PC-9 (cell line): ENCODE measurements at regions not wholly inside any gene's neighbourhood (a gene's known extent, or its start where the extent isn't known, plus 50 kb on each side); places are given as distances from the start of the nearest gene placed in this dataset.

Experiments used
- BruUV-seq: library from RNA; stranded (reverse); fragments of 400-500 nt; replicated peaks from 2 replicates; lab custom pipeline; 2021; lab: Mats Ljungman, UMichigan
- CTCF ChIA-PET: fragments of 300-600 bp; sonication (Branson Sonifier 250); formaldehyde crosslinking; loops from one replicate; lab custom pipeline; 2022; ENCODE audit warnings: antibody characterized with exemption; lab: Charles Lee
- POLR2A ChIA-PET: fragments of 300-600 bp; sonication (Branson Sonifier 250); formaldehyde crosslinking; loops from one replicate; lab custom pipeline; 2022; ENCODE audit warnings: antibody characterized with exemption; ENCODE audit not compliant: unreplicated experiment; lab: Charles Lee
- DNase-seq, 2 experiments: peaks; one replicate each; pipeline versions ENCODE4 v3.0.0 to v3.0.0-alpha.2; 2015 to 2022; ENCODE audit warnings: mixed read lengths in 1 of 2
- H2AFZ ChIP-seq: fragments of 200-600 bp; sonication (generic); 2 replicates; pipeline ENCODE4 v1.8.1; 2017; ENCODE audit warnings: antibody characterized with exemption
- H3F3A ChIP-seq: fragments of 200-600 bp; sonication (generic); 2 replicates; pipeline ENCODE4 v1.8.1; 2017; ENCODE audit warnings: antibody characterized with exemption, mild to moderate bottlenecking, low read depth; ENCODE audit not compliant: insufficient read depth
- H3K27ac ChIP-seq: fragments of 200-600 bp; sonication (generic); 2 replicates; pipeline ENCODE4 v1.6.1; 2016; ENCODE audit warnings: mixed run types
- H3K27me3 ChIP-seq: fragments of 200-600 bp; sonication (generic); 2 replicates; pipeline ENCODE4 v1.6.1; 2016; ENCODE audit warnings: low read depth, mixed run types; ENCODE audit not compliant: insufficient read depth
- H3K36me3 ChIP-seq: fragments of 200-600 bp; sonication (generic); 2 replicates; pipeline ENCODE4 v1.6.1; 2016; ENCODE audit warnings: low read depth, mixed run types
- H3K4me1 ChIP-seq: fragments of 200-600 bp; sonication (generic); replicated peaks from 2 replicates; pipeline ENCODE4 v1.6.1; 2016; ENCODE audit warnings: mixed run types; ENCODE audit not compliant: insufficient read depth
- H3K4me2 ChIP-seq: fragments of 200-600 bp; sonication (generic); 2 replicates; pipeline ENCODE4 v1.6.1; 2017; ENCODE audit warnings: mixed run types
- H3K4me3 ChIP-seq: fragments of 200-600 bp; sonication (generic); 2 replicates; pipeline ENCODE4 v1.6.1; 2016; ENCODE audit warnings: mixed run types
- H3K79me2 ChIP-seq: fragments of 200-600 bp; sonication (generic); 2 replicates; pipeline ENCODE4 v1.6.1; 2017; ENCODE audit warnings: low read depth, mixed run types
- H3K9me2 ChIP-seq: fragments of 200-600 bp; sonication (generic); 2 replicates; pipeline ENCODE4 v1.8.1; 2017; ENCODE audit warnings: mild to moderate bottlenecking; ENCODE audit not compliant: insufficient read depth
- H3K9me3 ChIP-seq: fragments of 200-600 bp; sonication (generic); 2 replicates; pipeline ENCODE4 v1.8.1; 2016; ENCODE audit warnings: low read depth; ENCODE audit not compliant: insufficient read depth
- H4K20me1 ChIP-seq: fragments of 200-600 bp; sonication (generic); 2 replicates; pipeline ENCODE4 v1.8.1; 2017; ENCODE audit not compliant: insufficient read depth
- CTCF ChIP-seq: fragments of 200-600 bp; sonication (generic); conservative IDR thresholded peaks from 2 replicates; pipeline ENCODE4 v1.6.1; 2017; ENCODE audit warnings: mixed run types, antibody characterized with exemption, mild to moderate bottlenecking, moderate library complexity
- EZH2 ChIP-seq: fragments of 200-600 bp; sonication (generic); IDR thresholded peaks from 2 replicates; pipeline ENCODE4 v1.8.0; 2017; ENCODE audit warnings: antibody characterized with exemption, low read depth
- intact Hi-C: fragments of 100-400 bp; cut with micrococcal nuclease; formaldehyde crosslinking; loops from one replicate; pipeline ENCODE4 v1.10.0; 2022; ENCODE audit not compliant: unreplicated experiment

GRCh38 chr2:94956797-94957391 lies 68.6 kb upstream of the MAL start:
- ChIA-PET CTCF (interaction anchor here (0.8 to 1.0 kb wide), 3 partner anchors 29 to 159 kb away, joined by 3 to 6 read pairs (median 4); no protein-coding TSS in a partner anchor), POLR2A (no interaction called here)
- H3K4me1 ChIP-seq, result peaks cover 15% of the 10 kb centered on the region
- no peaks in the 10 kb centered on the region for H3K9me2 ChIP-seq
- intact Hi-C loops, result loop anchor here (5.0 kb wide), 1 partner anchor 85 kb away; the partner anchor contains the start of gene TEKT4
- no peaks in the 10 kb centered on the region for H3K9me3 ChIP-seq
- no peak overlapping the region for H3K4me2 ChIP-seq
- H3K27ac ChIP-seq, result no peak overlapping the region
- DNase-seq, result peak in 1 of 2 experiments; percentile 45
- H3K27me3 ChIP-seq, result peaks cover 22% of the 10 kb centered on the region; the same call in 1 of the 2 replicates
- H3F3A ChIP-seq, result no peaks in the 10 kb centered on the region
- H2AFZ ChIP-seq, result no peak overlapping the region
- BruUV-seq, result no TSS peak
- H3K79me2 ChIP-seq, result no peaks in the 10 kb centered on the region
- no peaks in the 10 kb centered on the region for H3K36me3 ChIP-seq
- no peak for TF ChIP-seq EZH2
- peak; percentile 99 for TF ChIP-seq CTCF
- no peak overlapping the region for H3K4me3 ChIP-seq
- H4K20me1 ChIP-seq, result no peaks in the 10 kb centered on the region

GRCh38 chr2:94958245-94958644 lies 67.3 kb upstream of the MAL start:
- BruUV-seq, result no TSS peak
- H3K4me1 ChIP-seq, result peaks cover 15% of the 10 kb centered on the region
- no peaks in the 10 kb centered on the region for H3K36me3 ChIP-seq
- H3K9me2 ChIP-seq, result no peaks in the 10 kb centered on the region
- no peaks in the 10 kb centered on the region for H3K79me2 ChIP-seq
- no peak overlapping the region for H3K27ac ChIP-seq
- TF ChIP-seq CTCF, result no peak
- TF ChIP-seq EZH2, result no peak
- H3K27me3 ChIP-seq, result peaks cover 10% of the 10 kb centered on the region; the same call in 1 of the 2 replicates
- H3F3A ChIP-seq, result no peaks in the 10 kb centered on the region
- H3K4me3 ChIP-seq, result no peak overlapping the region
- DNase-seq, result no peak
- no peak overlapping the region for H3K4me2 ChIP-seq
- ChIA-PET CTCF (no interaction called here), POLR2A (no interaction called here)
- intact Hi-C loops, result loop anchor here (5.0 kb wide), 1 partner anchor 86 kb away; the partner anchor contains the start of gene TEKT4
- H4K20me1 ChIP-seq, result no peaks in the 10 kb centered on the region
- no peaks in the 10 kb centered on the region for H3K9me3 ChIP-seq
- H2AFZ ChIP-seq, result no peak overlapping the region

- CTCF ChIA-PET, result no interaction called here
- H3F3A ChIP-seq, result no peaks in the 10 kb centered on the region
- peaks cover 7% of the 10 kb centered on the region; the same call in 1 of the 2 replicates for H3K27me3 ChIP-seq
- POLR2A ChIA-PET, result no interaction called here
- no peak overlapping the region for H2AFZ ChIP-seq
- H3K9me3 ChIP-seq, result no peaks in the 10 kb centered on the region
- no peaks in the 10 kb centered on the region for H4K20me1 ChIP-seq
- H3K4me3 ChIP-seq, result no peak overlapping the region
- no peaks in the 10 kb centered on the region for H3K9me2 ChIP-seq
- BruUV-seq, result no TSS peak
- intact Hi-C loops, result no loop called here
- H3K36me3 ChIP-seq, result no peaks in the 10 kb centered on the region
- peak overlapping the region; percentile 43 for H3K4me2 ChIP-seq
- H3K79me2 ChIP-seq, result no peaks in the 10 kb centered on the region
- peaks cover 15% of the 10 kb centered on the region for H3K4me1 ChIP-seq
- peak in 1 of 2 experiments; percentile 80 for DNase-seq
- H3K27ac ChIP-seq, result no peak overlapping the region
- no peak for TF ChIP-seq CTCF
- TF ChIP-seq EZH2, result no peak
Measured at GRCh38 chr2:94960266-94960665, 65.2 kb upstream of the MAL start.
